Urothelium cell line (cell line): ENCODE measurements at regions not wholly inside any gene's neighbourhood (a gene's known extent, or its start where the extent isn't known, plus 50 kb on each side); places are given as distances from the start of the nearest gene placed in this dataset.

ENCODE experiments used
- DNase-seq: peaks from one replicate; pipeline ENCODE4 v3.0.0; 2011; ENCODE audit warnings: low spot score, mixed read lengths
- FAIRE-seq: peaks from 2 replicates; lab custom pipeline; 2011; peaks lifted over from hg19 to GRCh38; lab: Jason Lieb, UNC

- FAIRE-seq: no peak
These were observed 216.3 kb upstream of the RHOBTB1 start for GRCh38 chr10:61160253-61160652.

GRCh38 chr10:61159253-61159652 is 215.3 kb upstream of the RHOBTB1 start:
- FAIRE-seq (no peak), DNase-seq (no peak)

More at GRCh38 chr10:61160253-61160652, 216.3 kb upstream of the RHOBTB1 start:
- DNase-seq: no peak

- FAIRE-seq (no peak), DNase-seq (no peak)
These were observed 213.2 kb upstream of the RHOBTB1 start for GRCh38 chr10:61157182-61157581.

- FAIRE-seq: no peak
- no peak for DNase-seq
These were observed 209.8 kb upstream of the RHOBTB1 start for GRCh38 chr10:61153771-61154170.

- FAIRE-seq (no peak), DNase-seq (no peak)
These were observed 207.1 kb upstream of the RHOBTB1 start for GRCh38 chr10:61151059-61151458.

- FAIRE-seq: no peak
- DNase-seq: no peak
These were observed 204.5 kb upstream of the RHOBTB1 start for GRCh38 chr10:61148451-61148850.

- DNase-seq: no peak
- no peak for FAIRE-seq
These were observed 199.0 kb upstream of the RHOBTB1 start for GRCh38 chr10:61142987-61143386.

- no peak for FAIRE-seq
- peak; percentile 63 for DNase-seq
These were observed 196.9 kb upstream of the RHOBTB1 start for GRCh38 chr10:61140765-61141392.

GRCh38 chr10:61139592-61139953 is 195.6 kb upstream of the RHOBTB1 start:
- no peak for DNase-seq
- no peak for FAIRE-seq

- FAIRE-seq (no peak), DNase-seq (no peak)
These were observed 195.0 kb upstream of the RHOBTB1 start for GRCh38 chr10:61138708-61139591.

- DNase-seq: peak; percentile 23
- FAIRE-seq: peak; percentile 71
These were observed 192.2 kb upstream of the RHOBTB1 start for GRCh38 chr10:61136139-61136538.

GRCh38 chr10:61135276-61135721 is 191.3 kb upstream of the RHOBTB1 start:
- DNase-seq: no peak
- FAIRE-seq: peak; percentile 32

- FAIRE-seq: no peak
- no peak for DNase-seq
These were observed 186.4 kb upstream of the RHOBTB1 start for GRCh38 chr10:61130366-61130765.

- DNase-seq: no peak
- no peak for FAIRE-seq
These were observed 184.2 kb upstream of the RHOBTB1 start for GRCh38 chr10:61128196-61128595.

GRCh38 chr10:61125560-61126170 is 181.7 kb upstream of the RHOBTB1 start:
- DNase-seq (no peak), FAIRE-seq (no peak)

GRCh38 chr10:61124756-61125530 is 181.0 kb upstream of the RHOBTB1 start:
- DNase-seq (no peak), FAIRE-seq (peak; percentile 71)

- FAIRE-seq (no peak), DNase-seq (no peak)
These were observed 176.8 kb upstream of the RHOBTB1 start for GRCh38 chr10:61120805-61121204.

- DNase-seq (no peak), FAIRE-seq (no peak)
These were observed 175.6 kb upstream of the RHOBTB1 start for GRCh38 chr10:61119573-61119972.

GRCh38 chr10:61115897-61116296 is 171.9 kb upstream of the RHOBTB1 start:
- FAIRE-seq (no peak), DNase-seq (no peak)

- DNase-seq (no peak), FAIRE-seq (no peak)
These were observed 168.8 kb upstream of the RHOBTB1 start for GRCh38 chr10:61112771-61113170.

GRCh38 chr10:61110936-61111335 is 167.0 kb upstream of the RHOBTB1 start:
- DNase-seq (no peak), FAIRE-seq (no peak)
